ENCODE measurements at regions not wholly inside any gene's neighbourhood (a gene's known extent, or its start where the extent isn't known, plus 50 kb on each side); places are given as distances from the start of the nearest gene placed in this dataset.

DNA sequence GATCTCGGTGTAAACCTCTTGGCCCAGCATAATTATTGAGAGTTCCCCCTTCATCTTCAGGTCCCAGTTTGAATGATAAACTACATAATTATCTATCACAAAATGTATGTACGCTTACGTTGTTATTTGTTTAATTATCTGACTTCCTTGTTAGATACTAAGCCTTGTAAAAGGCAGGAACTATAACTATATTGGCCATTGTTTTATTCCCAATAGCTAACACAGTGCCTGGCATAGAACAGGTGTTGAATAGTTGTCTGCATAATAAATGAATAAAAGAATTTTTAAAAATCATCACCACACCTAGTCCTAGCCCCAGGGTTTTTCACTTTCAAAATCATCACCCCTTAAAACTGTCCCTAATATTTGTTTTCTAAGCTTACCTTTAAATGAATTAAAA, 207.9 kb downstream of the MREG start:
- TF ChIP-seq EZH2phosphoT487 (IDR thresholded peaks at IDR 0.05; ENCODE audit: insufficient read depth, low read depth) (no peak), EZH2 (IDR thresholded peaks at IDR 0.05; ENCODE audit: insufficient read depth, poor library complexity, severe bottlenecking) (no peak)
